Stimulated activated CD4-positive, alpha-beta T cell treated with anti-CD3 and anti-CD28 coated beads, Interleukin-12 subunit alpha, Interleukin-12 subunit beta, amount 100 ng/mL, for 24 hours (primary cell): ENCODE measurements at regions not wholly inside any gene's neighbourhood (a gene's known extent, or its start where the extent isn't known, plus 50 kb on each side); places are given as distances from the start of the nearest gene placed in this dataset.

ENCODE experiments used
- DNase-seq, 2 experiments: peaks; one replicate each; pipeline ENCODE4 v3.0.0-alpha.2; 2020; ENCODE audit warnings: low read depth in 2 of 2

DNA sequence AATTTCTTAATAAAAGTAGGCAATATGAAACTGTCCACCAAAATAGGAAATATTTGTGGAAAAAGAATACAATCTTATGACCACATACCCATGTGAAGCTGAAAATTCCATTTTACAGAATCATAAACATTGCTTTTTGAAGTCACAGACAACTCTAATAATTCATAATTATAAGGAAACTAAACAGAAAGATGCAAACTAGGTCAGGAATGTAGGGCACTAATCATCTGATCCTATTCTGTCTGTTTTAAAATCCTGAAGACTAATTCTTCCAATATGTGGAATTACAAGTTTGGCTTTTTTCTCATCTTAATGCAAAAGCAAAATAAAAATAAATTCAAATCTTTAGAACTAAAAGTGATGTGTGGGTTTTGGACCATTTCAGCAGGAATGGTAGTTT lies 528.6 kb downstream of the LTN1 start:
- no peak for DNase-seq

GRCh38 chr21:28459193-28459592 lies 533.5 kb downstream of the LTN1 start:
- no peak for DNase-seq

DNA sequence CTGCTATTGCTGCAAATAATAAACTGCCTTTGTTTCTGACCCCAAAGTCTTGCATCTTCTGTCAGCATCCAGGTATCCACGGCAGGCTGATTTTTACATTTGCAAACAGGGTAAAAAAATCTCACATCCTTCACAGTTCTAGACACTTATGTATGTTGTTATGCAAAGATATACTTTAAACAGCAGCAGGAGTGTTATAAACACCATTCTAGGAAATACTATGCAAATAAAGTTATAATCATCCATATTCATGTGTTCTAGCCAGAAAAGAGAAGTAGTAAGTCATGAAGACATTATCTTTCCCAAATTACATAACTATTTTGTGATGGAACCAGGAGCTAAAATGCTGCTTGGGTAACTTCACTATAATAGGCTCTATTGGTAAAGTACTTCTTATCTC lies 534.2 kb downstream of the LTN1 start:
- DNase-seq, result no peak

GRCh38 chr21:28455253-28455600 lies 537.5 kb downstream of the LTN1 start:
- no peak for DNase-seq

- DNase-seq, result no peak
Observed at GRCh38 chr21:28454564-28455252, 538.0 kb downstream of the LTN1 start.

- no peak for DNase-seq
Observed at GRCh38 chr21:28447462-28447861, 545.2 kb downstream of the LTN1 start.

DNA sequence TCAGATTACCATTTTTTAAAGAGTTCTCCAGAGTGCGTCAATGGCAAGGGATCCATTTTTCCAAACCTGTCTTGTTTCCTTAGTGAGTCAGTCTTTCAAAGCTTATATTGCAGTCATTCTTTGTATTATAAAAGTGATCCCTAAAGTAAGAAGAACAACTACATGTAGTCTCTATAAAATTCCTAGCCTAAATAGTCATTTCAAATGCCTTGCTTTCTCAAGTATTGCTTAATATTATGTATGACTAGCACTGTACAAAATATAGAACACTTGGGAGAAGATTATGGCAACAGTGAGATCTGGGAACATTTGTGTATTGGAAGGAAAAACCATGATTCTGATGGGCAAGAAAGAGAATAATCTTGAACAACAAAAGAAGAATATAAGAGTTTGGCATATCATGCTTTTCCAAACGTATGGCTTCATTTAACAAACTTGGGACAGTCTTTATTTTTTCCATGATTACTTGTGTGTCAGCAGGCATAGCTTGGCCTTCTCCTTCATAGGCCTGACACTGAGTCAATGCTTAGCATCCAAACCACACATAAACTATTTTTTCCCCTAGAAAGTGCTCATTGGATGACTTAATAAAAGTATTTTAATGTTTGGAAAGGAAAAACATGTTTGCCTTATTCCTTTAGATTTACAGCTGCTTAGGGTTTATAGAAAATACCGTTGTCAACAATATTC lies 547.4 kb downstream of the LTN1 start:
- DNase-seq, result no peak

GRCh38 chr21:28444557-28444956 lies 548.1 kb downstream of the LTN1 start:
- no peak for DNase-seq

- no peak for DNase-seq
Observed at GRCh38 chr21:28444111-28444510, 548.6 kb downstream of the LTN1 start.

DNA sequence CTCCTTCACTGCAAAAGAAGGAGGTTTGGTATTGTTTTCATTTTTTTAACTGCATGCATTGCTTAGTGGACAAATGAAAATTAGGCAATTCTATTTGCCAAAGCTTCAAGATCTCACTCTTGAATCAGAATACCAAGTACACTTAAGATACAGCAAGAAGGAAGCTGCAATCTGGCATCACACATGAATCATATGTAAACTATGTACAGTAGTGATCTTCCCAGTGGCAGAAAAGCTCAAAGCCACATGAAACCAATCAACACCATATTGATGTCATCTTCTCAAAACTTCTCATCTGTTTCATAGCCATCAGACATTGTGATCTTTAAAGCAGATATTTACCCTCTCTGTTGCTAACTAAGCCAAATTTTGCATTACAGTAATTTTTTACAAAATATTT lies 550.1 kb downstream of the LTN1 start:
- DNase-seq, result no peak

DNA sequence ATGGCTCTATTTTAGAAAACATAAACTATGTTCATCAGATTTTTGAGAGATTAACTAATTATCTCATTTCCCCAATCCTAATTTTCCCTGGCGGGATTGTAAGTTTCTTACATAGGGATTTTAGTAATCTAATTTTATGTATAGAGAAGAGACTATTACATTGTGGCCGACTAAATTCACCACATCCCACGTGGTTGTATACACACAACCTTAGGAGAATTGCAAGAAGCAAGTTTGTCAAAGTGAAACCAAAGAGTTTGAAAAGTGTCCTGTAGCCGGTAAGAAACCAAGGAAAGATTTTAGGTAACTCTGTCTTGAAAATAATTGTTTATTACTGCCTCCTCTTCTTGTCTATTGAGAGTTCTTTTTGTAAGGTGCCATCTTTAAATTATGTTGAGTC lies 550.6 kb downstream of the LTN1 start:
- DNase-seq, result no peak

DNA sequence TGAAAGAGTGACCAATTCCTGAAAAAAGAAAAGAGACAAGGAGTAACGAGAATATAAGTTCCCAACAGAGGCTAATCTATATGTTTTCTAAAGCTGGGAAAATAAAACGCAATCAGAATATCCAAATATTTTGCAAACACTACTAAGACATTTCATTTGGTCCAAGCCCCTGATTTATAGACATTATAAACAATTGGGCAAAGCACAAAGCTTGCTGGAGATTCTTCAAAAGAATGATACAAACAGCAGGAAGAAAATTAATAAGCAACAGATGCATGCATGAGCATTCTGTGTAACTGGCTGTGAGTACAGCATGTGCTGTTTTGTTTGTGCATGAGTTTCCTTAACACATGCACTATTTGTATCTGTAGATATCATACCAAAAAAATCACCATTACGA lies 552.9 kb downstream of the LTN1 start:
- no peak for DNase-seq

DNA sequence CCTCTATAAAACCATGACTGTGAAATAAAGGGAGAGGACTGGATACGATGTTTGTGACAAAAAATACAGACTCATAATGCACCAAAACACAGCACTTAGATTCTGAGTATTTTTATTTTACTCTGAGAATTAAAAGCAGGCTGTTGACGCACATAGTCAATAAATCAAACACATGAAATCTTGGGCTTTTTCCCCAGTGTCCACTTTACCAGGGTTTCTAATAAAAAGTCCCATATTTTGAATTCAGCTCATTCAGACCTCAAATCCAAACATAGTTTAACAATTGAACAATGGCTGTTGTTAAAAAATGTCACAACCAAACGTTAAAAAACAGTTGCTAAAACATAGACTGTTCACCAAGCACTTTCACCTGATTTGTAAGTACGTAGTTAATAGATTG lies 553.4 kb downstream of the LTN1 start:
- DNase-seq, result no peak

- no peak for DNase-seq
Observed at GRCh38 chr21:28437061-28437460, 555.6 kb downstream of the LTN1 start.

DNA sequence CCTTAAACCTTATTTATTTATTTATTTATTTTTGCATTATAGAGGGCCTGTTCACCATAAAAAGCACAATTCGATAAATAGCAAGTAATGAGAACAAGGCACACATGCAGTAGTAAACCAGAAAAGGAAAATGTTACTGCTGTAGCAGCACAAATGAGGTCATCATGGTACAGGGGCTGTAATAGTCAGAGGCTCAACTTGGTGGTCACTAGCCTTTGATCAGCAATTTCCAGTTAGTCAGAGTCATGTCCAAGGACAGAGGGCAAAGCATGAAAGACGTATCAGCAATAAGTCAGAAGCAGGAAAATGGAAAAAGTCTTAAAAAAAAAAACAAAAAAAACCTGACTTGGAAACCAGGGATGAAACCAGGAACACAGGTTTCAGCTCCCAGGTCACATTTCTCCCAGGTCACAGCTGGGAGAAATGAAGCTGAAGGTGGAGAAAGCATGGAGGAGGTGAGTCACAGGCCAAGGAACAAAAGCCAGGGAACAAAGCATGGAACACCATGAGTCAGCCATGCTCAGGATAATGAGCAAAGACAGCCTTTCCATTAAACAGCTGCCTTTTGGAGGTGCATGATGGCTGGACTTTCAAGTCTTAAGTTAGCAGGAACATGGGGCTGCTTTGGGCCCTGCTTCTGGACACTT lies 556.3 kb downstream of the LTN1 start:
- DNase-seq, result no peak

DNA sequence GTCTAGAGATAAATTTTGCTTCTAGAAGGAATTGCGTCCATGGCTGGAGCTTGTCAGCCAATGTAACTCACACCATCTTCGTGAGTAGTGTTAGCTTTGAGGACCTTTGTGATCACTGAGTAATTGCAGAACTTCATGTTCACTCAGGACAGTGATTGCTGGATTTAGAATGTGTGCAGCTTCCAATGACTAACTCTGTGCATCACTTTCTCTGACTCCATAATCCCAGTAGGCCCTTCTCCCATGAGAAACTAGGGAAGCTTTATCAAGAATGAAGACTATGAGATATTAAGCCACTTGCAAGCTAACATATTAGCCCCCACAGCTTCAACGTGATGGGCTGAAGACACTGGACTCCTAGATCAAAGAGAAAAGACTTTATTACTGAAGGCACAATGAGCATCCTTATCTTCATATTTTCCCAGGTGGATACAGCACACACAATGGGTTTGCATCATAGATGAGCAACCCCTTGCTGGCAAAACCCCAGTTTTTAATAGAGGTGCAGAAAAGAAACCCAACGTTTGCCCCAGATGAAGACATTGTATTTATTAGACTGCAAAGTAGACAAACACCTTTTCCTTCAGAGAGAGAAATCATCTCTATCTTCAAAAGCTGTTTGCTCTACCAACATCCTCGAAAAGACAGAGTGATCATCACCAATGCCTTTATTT lies 561.0 kb downstream of the LTN1 start:
- DNase-seq, result no peak

DNA sequence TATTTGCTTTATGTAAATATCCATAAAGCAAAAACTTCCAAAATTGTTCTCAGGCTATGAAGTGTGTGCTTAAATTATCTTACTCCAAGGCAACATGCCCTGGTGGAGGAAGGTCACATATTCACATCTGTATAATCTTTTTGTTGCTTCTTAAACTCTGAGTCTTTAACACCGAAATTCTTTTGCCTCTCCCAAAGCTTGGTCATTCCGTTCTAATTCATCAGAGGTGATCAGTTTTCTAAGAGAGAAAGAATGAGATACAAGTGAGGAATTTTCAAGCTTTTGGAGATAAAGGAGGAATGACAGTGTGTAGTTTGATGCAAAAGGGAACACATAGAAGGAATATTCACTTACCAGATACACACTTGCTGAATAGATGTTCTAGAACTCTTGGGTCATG lies 561.7 kb downstream of the LTN1 start:
- no peak for DNase-seq

DNA sequence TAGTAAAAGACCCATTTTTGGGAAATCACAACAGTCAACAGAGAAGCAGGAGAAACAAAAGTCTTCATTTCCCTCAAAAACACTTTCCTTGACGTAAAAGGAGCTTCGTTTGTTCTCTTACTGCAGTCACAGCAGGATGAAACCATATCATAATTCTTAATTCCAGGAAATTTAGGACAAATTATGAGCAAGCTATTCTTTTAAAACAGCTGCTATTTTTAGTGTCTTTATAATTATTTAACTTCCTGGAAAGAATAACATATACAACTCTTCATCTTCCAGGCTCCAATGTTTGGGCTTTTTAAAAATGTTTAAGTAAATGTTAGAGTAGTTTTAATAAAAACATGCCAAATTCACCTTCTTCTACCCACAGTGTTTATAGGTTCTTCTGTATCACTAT lies 563.5 kb downstream of the LTN1 start:
- DNase-seq, result no peak

DNA sequence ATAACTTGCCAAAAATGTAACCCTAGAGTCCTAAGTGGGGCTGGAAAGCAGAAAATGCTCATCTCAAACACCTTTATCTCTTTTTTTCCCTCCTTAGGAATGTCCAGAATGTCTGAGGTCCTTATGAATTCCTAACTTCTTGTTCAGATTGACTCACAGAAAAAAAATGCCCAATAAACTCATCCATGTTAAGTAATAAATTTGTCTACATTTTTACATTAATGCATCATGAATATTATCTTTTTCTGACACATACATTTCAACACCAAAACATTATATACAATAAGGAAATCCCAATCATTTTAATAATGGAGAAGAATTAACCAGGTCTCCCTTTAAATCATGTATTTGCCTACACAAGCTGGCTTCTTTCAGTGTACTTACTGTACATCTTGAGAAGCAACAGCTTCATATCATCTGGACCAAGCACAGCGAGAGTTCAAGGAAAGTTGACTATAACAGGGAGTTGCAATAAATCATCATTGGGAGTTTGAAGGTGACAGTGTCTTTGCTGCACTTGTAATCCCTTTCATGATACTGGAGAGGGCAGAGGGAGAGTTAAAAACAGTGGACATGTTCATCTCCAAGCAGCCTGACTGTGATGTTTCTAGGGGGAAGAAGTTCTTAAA lies 565.2 kb downstream of the LTN1 start:
- DNase-seq, result no peak

DNA sequence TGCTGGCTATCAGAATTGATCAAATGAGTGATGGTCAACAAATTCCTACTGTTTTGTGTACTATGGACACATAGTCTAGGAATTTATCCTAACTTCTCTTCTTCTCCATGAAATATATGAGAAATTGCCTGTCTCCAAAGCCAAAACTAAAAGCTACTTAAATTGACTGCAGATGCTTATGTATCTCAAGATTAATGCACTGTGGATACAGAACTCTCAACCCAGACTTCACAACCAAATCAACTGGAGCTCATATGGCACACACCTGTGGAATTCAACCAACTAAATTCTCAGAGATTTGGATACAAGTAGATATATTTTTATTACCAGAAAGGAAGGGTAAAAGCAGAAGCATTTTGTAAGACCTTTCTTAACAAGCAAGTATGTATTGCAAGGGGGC lies 566.1 kb downstream of the LTN1 start:
- DNase-seq, result no peak

- DNase-seq, result no peak
Observed at GRCh38 chr21:28423521-28424190, 569.0 kb downstream of the LTN1 start.
